ENCODE measurements at regions not wholly inside any gene's neighbourhood (a gene's known extent, or its start where the extent isn't known, plus 50 kb on each side); places are given as distances from the start of the nearest gene placed in this dataset.

DNA sequence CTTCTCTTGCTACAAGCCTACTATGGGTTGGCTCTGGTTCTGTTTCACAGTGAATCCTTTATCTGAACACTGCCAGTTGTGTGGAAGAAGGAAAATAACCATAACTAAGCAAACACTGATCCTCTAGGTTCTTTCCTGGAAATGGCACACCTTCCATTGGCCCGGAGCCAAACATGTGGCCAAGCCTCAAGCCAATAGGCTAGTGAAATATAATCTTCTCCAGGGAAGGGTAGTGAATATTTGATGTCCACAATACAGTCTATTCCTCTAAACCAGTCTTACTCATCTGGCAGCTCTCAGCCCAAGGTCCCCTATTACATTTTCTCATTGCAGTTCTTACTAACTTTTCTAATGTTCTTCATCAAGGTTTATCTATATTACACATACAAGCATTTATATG, 921.3 kb downstream of the TUSC7 start:
- Histone ChIP-seq H3K36me3 (ENCODE audit: insufficient read depth, low read length) (no peaks in the 10 kb centered on the region), H3K9me3 (ENCODE audit: control insufficient read depth in 1 of 2, insufficient read depth in 1 of 2, low read length in 2 of 2) (no peaks in the 10 kb centered on the region), H3K4me3 (ENCODE audit: low read length) (no peak overlapping the region), H3K27me3 (ENCODE audit: control insufficient read depth in 1 of 2, insufficient read depth in 2 of 2, low read length in 2 of 2) (no peaks in the 10 kb centered on the region), H3K4me1 (ENCODE audit: insufficient read depth, low read length) (no peaks in the 10 kb centered on the region), H3K27ac (ENCODE audit: low read depth in 1 of 2, low read length in 2 of 2) (no peak overlapping the region)
- Mint-ChIP-seq H3K36me3 (ENCODE audit: low read depth) (no peaks in the 10 kb centered on the region), H3K9me3 (peaks cover 8% of the 10 kb centered on the region), H3K27me3 (no peaks in the 10 kb centered on the region), H3K4me3 (no peak overlapping the region), H3K27ac (no peak overlapping the region), H3K4me1 (ENCODE audit: low read depth) (no peaks in the 10 kb centered on the region)
- intact Hi-C loops (cut with DNase I, micrococcal nuclease) = no loop called here
- no peak for DNase-seq
- ChIA-PET POLR2A (no interaction called here), CTCF (no interaction called here)
- TF ChIP-seq, protein P1, sequence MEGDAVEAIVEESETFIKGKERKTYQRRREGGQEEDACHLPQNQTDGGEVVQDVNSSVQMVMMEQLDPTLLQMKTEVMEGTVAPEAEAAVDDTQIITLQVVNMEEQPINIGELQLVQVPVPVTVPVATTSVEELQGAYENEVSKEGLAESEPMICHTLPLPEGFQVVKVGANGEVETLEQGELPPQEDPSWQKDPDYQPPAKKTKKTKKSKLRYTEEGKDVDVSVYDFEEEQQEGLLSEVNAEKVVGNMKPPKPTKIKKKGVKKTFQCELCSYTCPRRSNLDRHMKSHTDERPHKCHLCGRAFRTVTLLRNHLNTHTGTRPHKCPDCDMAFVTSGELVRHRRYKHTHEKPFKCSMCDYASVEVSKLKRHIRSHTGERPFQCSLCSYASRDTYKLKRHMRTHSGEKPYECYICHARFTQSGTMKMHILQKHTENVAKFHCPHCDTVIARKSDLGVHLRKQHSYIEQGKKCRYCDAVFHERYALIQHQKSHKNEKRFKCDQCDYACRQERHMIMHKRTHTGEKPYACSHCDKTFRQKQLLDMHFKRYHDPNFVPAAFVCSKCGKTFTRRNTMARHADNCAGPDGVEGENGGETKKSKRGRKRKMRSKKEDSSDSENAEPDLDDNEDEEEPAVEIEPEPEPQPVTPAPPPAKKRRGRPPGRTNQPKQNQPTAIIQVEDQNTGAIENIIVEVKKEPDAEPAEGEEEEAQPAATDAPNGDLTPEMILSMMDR (IDR thresholded peaks at IDR 0.05) = no peak
- no peak for ATAC-seq (ENCODE audit: poor library complexity)

DNA sequence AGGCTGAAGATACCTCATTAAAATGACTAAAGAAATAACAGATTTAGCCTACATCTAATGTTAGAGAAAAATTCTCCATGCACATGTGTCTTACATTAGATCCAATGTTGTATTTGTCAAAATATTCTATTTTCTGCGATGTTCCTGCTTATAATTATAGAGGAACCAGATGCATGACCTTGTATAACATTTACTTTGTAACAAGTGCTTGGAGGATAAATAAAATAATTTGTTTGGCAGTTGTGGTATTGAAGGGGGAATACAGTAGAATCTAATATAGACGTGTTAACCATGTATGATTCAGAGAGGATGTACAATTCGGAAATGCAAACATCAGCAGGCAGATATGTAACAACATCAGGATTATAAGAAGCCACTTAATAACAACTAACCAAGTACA, 922.2 kb downstream of the TUSC7 start:
- Mint-ChIP-seq H3K27ac (no peak overlapping the region), H3K4me1 (ENCODE audit: low read depth) (no peaks in the 10 kb centered on the region), H3K9me3 (peaks cover 10% of the 10 kb centered on the region), H3K4me3 (no peak overlapping the region), H3K36me3 (ENCODE audit: low read depth) (no peaks in the 10 kb centered on the region), H3K27me3 (no peaks in the 10 kb centered on the region)
- ChIA-PET POLR2A (no interaction called here), CTCF (no interaction called here)
- no peaks in the 10 kb centered on the region for H3K27me3 ChIP-seq (ENCODE audit: control insufficient read depth in 1 of 2, insufficient read depth in 2 of 2, low read length in 2 of 2)
- no peak overlapping the region for H3K27ac ChIP-seq (ENCODE audit: low read depth in 1 of 2, low read length in 2 of 2)
- DNase-seq = no peak
- H3K9me3 ChIP-seq (ENCODE audit: control insufficient read depth in 1 of 2, insufficient read depth in 1 of 2, low read length in 2 of 2) = peaks cover 0 to 4% of the 10 kb centered on the region in 2 experiments
- H3K4me3 ChIP-seq (ENCODE audit: low read length) = no peak overlapping the region
- ATAC-seq (ENCODE audit: poor library complexity) = no peak
- no peaks in the 10 kb centered on the region for H3K4me1 ChIP-seq (ENCODE audit: insufficient read depth, low read length)
- TF ChIP-seq, protein P1 (IDR thresholded peaks at IDR 0.05) = no peak
- no peaks in the 10 kb centered on the region for H3K36me3 ChIP-seq (ENCODE audit: insufficient read depth, low read length)
- intact Hi-C loops (cut with DNase I, micrococcal nuclease) = no loop called here

DNA sequence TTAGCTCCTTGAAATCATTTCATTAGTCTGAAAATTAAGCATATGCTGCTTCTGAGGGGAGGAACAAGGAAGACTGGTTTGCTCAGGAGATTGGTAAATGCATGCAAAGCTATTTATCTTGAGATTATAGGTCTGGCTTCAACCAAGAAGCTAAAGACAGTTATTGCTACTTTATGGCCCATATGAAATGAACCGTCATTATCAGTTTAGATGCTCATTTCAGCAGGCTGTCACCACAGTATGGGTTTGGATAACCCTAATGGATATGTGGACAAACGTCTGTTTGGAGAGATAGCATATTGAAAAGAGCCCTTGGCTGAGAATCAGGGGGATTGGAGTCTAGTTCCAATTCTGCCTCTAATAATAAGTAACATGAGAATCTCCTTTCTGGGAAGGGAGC, 922.6 kb downstream of the TUSC7 start:
- no peaks in the 10 kb centered on the region for H3K4me1 Mint-ChIP-seq (ENCODE audit: low read depth)

More for the DNA sequence above, 922.6 kb downstream of the TUSC7 start:
- peaks cover 10% of the 10 kb centered on the region for H3K9me3 Mint-ChIP-seq
- ATAC-seq (ENCODE audit: poor library complexity) = no peak
- H3K27me3 ChIP-seq (ENCODE audit: control insufficient read depth in 1 of 2, insufficient read depth in 2 of 2, low read length in 2 of 2) = no peaks in the 10 kb centered on the region
- H3K36me3 Mint-ChIP-seq (ENCODE audit: low read depth) = no peaks in the 10 kb centered on the region
- H3K27ac ChIP-seq (ENCODE audit: low read depth in 1 of 2, low read length in 2 of 2) = no peak overlapping the region
- ChIA-PET POLR2A (no interaction called here), CTCF (no interaction called here)
- H3K27ac Mint-ChIP-seq = no peak overlapping the region
- H3K4me3 ChIP-seq (ENCODE audit: low read length) = no peak overlapping the region
- no peak overlapping the region for H3K4me3 Mint-ChIP-seq
- intact Hi-C loops (cut with DNase I, micrococcal nuclease) = no loop called here
- no peaks in the 10 kb centered on the region for H3K36me3 ChIP-seq (ENCODE audit: insufficient read depth, low read length)
- TF ChIP-seq, protein P1 (IDR thresholded peaks at IDR 0.05) = no peak
- H3K27me3 Mint-ChIP-seq = no peaks in the 10 kb centered on the region
- no peaks in the 10 kb centered on the region for H3K4me1 ChIP-seq (ENCODE audit: insufficient read depth, low read length)
- peaks cover 0 to 6% of the 10 kb centered on the region in 2 experiments for H3K9me3 ChIP-seq (ENCODE audit: control insufficient read depth in 1 of 2, insufficient read depth in 1 of 2, low read length in 2 of 2)
- DNase-seq = no peak

All from CD4-positive, alpha-beta T cell (primary cell).